Stimulated activated CD8-positive, alpha-beta memory T cell treated with anti-CD3 and anti-CD28 coated beads, Interleukin-15, amount 100 ng/mL, for 24 hours (primary cell): ENCODE measurements at regions not wholly inside any gene's neighbourhood (a gene's known extent, or its start where the extent isn't known, plus 50 kb on each side); places are given as distances from the start of the nearest gene placed in this dataset.
"Not testable (repeated sequence)": the region's sequence is repeated elsewhere in the genome, so short reads cannot be mapped to it uniquely, and the experiment has no call there.

ENCODE experiments used
- DNase-seq: peaks from one replicate; pipeline ENCODE4 v3.0.0-alpha.2; 2020; ENCODE audit warnings: low read depth

DNA sequence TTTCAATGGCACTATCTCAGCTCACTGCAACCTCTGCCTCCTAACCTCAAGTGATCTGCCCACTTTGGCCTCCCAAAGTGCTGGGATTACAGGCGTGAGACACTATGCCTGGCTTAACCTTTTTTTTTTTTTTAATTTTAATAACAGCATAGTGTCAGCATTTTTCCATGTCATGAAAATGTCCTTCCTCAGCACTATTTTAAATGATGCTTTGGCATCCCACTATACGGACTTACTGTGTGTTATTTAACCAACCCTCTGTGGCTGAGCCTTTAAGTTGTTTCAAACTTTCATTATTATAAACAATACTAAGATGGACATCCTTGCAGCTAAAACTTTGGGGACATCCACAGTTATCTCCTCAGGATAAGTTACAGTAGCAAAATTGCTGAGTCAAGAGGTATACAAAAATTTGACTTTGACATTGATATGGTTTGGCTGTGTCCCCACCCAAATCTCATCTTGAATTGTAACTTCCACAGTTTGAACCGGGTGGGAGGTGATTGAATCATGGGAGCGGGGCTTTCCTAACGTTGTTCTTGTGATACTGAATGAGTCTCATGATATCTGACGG, 123.8 kb upstream of the JARID2 start:
- DNase-seq: no peak

DNA sequence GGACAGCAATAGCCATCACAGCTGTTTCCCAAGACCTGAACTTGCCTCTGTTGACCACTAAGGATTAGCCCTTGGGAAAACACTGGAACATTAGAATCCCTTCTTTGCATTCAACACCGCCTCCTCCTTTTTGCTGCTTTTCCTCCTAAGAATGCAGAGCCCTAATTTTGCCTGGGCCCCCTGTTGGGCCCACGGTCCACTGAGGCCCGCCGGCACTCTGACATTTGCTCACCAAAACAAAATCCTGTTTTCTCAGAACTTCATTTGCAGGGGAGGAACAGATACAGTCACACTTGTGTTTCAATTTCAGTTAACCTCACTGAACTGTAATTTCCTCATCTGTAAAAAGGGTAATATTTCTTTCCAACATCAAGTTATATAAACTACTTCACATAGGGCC, 116.0 kb upstream of the JARID2 start:
- DNase-seq: no peak

GRCh38 chr6:15131234-15131633, 114.6 kb upstream of the JARID2 start:
- no peak for DNase-seq

- DNase-seq: no peak
These were observed 114.2 kb upstream of the JARID2 start for GRCh38 chr6:15131651-15132061.

DNA sequence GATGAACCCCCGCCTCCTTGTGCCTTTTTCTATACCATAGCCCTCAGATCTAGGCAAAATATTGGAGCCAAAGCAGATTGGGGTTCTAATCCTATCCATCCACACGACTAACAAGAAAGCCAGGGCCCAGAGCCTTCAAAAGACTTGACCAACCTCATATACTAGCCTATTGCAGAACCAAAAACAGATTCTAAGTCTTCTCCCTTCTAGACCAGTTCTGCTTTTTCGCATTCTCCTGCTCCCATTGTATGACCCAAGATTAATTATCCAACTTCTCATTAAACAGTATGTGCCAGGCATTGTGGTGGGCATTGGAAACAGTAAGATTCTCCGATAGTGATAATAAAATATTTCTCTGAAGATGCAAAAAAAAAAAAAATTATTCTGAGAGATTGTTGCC, 113.7 kb upstream of the JARID2 start:
- no peak for DNase-seq

DNA sequence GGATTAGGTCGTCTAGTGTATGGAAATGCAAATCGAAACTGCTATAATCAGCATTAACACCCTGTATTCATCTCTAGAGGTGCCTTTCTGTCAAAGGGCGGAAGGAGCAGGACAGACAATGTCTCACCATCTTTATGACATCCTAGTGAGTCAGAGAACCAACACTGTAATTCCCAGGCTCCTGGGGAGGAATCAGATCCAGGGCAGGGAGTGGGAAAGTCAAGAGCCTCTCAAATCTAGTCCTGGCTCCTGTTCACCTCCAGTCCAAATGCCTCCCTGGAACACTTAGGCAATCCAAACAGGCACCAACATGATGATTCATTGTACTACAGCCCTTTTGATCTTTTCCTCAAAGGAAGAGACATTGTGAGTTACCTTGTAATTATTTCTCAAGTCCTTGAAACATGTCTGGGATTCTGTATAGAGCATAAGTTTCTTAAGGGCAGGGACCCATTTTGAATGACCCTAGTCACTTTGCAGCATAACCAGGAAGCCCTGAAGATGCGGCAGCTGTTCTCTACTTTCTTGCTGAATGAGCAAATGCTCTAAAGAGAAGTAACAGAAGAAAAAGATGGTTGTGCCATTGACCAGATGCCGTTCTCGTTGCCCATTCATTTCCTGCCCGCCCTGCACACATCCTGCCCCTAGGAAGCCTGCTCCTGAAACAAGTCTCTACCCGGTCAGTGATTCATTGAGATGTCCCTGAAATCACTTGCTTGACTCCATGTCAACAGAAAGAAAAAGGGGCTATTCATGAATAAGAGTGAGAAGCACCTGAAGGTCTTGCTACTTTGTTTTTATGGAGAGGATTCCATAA, 112.8 kb upstream of the JARID2 start:
- no peak for DNase-seq

DNA sequence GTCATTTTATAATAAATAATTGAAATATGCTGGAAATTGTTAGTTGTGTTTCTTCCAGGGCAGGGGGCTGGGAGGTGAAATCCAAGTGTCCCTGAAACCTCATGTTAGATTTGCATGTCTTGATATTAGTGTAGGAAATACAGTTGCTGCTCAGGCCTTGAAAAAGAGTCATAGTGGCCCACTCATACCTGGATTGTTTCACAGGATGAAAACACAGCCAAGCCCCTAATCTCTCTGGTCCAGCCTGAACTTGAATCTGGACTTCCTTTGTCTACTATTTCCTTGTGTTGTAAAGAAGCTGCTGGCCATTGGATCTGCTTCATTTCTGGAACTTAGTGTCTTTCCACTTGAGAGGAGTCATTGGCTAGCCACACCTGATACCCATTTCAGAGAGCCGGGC, 108.8 kb upstream of the JARID2 start:
- no peak for DNase-seq

GRCh38 chr6:15143086-15143485, 102.8 kb upstream of the JARID2 start:
- DNase-seq: no peak

- no peak for DNase-seq
These were observed 102.3 kb upstream of the JARID2 start for GRCh38 chr6:15143540-15143939.

DNA sequence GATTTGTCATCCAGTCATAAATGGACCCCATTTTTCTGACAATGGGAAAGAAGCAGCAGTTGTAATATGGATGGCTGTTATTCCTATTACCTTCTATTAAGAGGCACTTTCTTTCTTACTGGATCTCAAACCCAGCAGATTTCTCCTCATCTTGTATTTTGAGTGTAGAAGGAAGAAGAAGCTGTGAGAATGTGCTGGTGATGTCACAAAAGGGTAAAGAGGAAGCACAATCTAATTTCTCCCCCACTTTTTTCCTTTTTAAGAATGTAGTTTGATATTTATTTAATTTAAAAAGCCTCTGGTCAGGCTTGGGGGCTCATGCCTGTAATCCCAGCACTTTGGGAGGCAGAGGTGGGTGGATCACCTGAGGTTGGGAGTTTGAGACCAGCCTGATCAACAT, 100.0 kb upstream of the JARID2 start:
- DNase-seq: no peak

DNA sequence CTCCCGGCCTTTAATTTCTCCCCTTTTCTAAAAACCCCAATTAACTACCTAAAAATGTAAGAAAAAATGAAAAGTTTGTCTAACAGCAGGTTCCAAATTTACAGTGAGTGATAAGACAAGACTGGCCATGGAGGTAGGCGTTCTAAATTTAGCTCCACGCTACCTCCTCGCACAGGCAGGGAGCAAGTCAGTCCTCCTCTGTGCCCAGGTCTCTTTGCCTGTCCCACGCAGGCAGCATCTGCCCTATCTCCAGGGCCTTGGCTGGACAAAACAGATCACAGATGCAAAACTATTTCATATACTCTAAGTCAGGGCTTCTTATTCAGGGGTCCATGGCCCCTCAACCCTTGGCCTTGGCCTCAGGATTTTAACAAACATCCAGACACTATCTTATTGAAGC, 98.0 kb upstream of the JARID2 start:
- DNase-seq: no peak

DNA sequence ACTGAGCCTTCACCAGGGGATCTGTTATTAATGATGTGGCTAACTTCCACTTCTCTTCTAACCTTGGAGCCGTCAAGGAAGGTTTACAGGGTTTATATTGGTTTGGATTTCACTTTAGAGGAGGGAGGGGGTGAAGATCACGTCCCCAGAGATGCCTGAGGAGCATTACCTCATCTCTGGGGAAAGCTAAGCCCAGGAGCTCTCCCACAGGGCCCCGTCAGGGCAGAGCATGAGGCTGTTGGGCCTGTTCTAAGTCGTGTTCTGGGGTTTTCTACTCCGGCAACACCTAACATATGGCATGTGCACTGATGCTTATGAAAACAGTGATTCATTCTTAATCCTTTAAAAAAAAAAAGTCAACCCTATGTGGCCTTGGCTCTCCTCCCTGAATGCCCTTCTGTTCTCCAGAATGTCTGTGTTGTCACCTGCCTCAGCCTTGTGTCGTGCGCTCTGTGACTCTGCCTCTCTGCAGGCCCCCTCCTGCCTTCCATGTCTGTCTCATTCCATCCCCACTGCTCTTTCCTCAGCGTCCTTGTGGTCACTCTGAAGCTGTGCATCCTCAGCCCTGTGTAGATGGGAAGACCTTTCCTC, 97.4 kb upstream of the JARID2 start:
- no peak for DNase-seq

- DNase-seq: no peak
These were observed 95.7 kb upstream of the JARID2 start for GRCh38 chr6:15150207-15150606.

DNA sequence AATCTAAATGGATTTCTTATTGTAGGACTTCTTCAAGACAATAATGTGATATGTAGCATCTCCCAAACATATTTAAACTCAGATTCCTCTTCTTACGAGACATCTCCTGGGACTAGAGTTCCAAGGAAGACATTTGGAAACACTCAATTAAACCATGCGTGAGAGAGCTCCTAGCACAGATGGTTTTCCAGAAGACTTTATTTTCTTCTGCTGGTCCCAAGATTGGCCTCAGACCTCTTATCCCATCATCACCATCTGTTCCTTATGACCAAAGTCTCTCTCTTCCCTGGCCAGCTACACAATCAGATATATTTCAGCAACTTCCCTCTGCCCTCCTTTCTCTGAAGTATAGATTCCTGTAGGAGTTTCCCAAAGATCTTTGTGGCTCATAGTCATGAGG, 93.2 kb upstream of the JARID2 start:
- DNase-seq: no peak

DNA sequence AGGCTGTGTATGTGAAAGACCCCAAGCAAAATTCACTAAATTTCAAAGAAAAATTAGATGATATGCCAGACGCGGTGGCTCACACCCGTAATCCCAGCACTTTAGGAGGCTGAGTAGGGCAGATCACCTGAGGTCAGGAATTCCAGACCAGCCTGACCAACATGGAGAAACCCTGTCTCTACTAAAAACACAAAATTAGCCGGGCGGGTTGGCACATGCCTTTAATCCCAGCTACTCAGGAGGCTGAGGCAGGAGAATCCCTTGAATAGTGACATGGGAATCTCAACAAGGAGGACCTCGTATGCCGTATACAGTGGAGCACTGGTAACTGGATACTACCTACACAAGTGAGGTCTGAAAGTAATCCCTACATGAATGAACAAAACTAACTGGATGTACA, 92.7 kb upstream of the JARID2 start:
- DNase-seq: no peak

GRCh38 chr6:15157479-15157878, 88.4 kb upstream of the JARID2 start:
- DNase-seq: no peak

DNA sequence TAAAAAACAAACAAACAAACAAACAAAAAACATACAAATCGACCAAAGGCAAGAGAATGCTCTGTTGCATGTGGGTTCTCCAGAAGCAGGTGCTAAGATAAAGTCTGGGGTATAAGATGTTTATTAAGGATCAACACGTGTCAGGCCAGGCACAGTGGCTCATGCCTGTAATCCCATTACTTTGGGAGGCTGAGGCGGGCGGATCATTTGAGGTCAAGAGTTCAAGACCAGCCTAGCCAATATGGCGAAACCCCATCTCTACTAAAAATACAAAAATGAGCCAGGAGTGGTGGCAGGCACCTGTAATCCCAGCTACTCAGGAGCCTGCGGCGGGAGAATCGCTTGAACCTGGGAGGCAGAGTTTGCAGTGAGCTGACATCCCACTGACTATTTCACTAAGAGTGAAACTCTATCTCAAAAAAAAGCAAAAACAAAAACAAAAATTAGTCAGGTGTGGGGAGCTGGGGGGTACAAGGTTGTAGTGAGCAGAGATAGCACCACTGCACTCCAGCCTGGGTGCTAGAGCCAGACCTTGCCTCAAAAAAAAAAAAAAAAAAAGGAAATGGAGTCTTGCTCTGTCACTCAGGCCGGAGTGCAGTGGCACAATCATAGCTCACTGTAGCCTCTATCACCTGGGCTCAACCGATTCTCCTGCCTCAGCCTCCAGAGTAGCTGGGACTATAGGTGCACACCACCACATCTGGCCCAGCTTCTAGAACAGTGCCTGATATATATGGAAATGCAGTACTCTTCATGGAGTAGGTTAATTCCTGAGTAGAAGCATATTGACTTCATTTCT, 86.8 kb upstream of the JARID2 start:
- no peak for DNase-seq

GRCh38 chr6:15160812-15161211, 85.1 kb upstream of the JARID2 start:
- no peak for DNase-seq

DNA sequence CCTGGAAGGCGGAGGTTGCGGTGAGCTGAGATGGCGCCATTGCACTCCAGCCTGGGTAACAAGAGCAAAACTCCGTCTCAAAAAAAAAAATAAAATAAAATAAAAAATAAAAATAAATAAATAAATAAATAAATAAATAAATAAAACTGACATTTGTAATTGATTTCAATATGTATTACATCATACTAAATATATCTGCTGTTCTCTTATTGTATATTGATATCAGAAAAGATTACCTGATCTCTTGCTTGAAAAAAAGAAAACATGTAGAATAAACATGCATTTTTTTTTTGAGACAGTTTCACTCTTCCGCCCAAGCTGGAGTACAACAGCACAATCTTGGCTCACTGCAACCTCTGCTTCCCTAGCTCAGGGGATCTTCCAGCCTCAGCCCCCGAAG, 81.0 kb upstream of the JARID2 start:
- not testable (repeated sequence) for DNase-seq

GRCh38 chr6:15166121-15166520, 79.7 kb upstream of the JARID2 start:
- no peak for DNase-seq

DNA sequence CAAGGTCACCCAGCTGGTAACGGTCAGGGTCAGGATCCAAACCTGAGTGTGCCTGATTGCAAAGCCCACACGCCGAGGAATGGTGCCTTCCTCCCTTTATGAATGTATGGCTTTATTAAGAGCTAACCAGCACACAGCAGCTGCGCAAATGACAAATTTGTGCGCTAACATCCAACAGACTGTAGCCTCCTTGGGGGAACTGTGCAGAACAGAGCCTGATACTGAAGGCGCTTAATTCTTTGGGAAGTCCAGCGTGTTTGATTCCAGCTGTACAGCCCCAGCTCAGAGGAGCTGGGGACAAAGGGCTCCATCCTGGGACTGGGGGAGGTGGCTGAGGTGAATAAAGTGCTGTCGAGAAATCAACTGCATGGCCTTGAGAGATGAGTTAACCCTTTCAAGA, 75.7 kb upstream of the JARID2 start:
- DNase-seq: no peak

DNA sequence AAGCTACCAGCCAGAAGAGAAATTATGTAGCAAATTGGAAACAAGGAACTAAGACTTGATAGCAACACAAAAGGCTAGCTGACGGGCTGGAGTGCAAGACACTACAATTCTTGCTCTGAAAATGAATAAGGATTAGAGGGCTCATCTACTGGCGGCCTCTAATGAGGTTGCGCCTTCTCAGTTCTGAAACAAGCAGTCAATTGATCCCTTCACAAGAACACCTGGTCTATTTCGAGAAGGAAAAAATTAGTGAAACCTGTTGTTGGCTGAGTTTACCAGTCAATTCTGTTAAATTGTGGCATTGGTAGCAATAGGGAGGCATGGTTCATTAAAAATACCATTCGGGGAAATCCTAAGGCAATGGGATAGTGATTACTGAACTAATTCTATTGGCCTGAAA, 74.8 kb upstream of the JARID2 start:
- DNase-seq: no peak
